Activated CD4-positive, alpha-beta T cell treated with anti-CD3 and anti-CD28 coated beads, Interleukin-2, Interleukin-4, amounts not matched to agents 100 ng/mL and 50 ng/mL, durations not matched to agents 16 hours and 8 hours (primary cell): ENCODE measurements at regions not wholly inside any gene's neighbourhood (a gene's known extent, or its start where the extent isn't known, plus 50 kb on each side); places are given as distances from the start of the nearest gene placed in this dataset.

ENCODE experiments used
- DNase-seq: peaks from one replicate; pipeline ENCODE4 v3.0.0-alpha.2; 2020; ENCODE audit warnings: low spot score

- no peak for DNase-seq
These were observed 75.7 kb upstream of the F3 start for GRCh38 chr1:94617134-94617805.

- no peak for DNase-seq
These were observed 74.9 kb upstream of the F3 start for GRCh38 chr1:94616506-94616905.

- DNase-seq, result no peak
These were observed 73.4 kb upstream of the F3 start for GRCh38 chr1:94614996-94615395.

GRCh38 chr1:94614168-94614815, 72.7 kb upstream of the F3 start:
- DNase-seq, result no peak

- no peak for DNase-seq
These were observed 71.1 kb upstream of the F3 start for GRCh38 chr1:94612525-94613204.

GRCh38 chr1:94611681-94612475, 70.3 kb upstream of the F3 start:
- no peak for DNase-seq

GRCh38 chr1:94609619-94610018, 68.1 kb upstream of the F3 start:
- DNase-seq, result no peak

GRCh38 chr1:94608852-94609530, 67.4 kb upstream of the F3 start:
- no peak for DNase-seq

- no peak for DNase-seq
These were observed 66.7 kb upstream of the F3 start for GRCh38 chr1:94608142-94608851.

GRCh38 chr1:94607398-94607797, 65.8 kb upstream of the F3 start:
- DNase-seq, result no peak

- no peak for DNase-seq
These were observed 64.9 kb upstream of the F3 start for GRCh38 chr1:94606471-94606870.

GRCh38 chr1:94603663-94604062, 62.1 kb upstream of the F3 start:
- DNase-seq, result no peak

- DNase-seq, result no peak
These were observed 61.5 kb upstream of the F3 start for GRCh38 chr1:94602802-94603625.

GRCh38 chr1:94602316-94602715, 60.8 kb upstream of the F3 start:
- DNase-seq, result peak; percentile 36

GRCh38 chr1:94600556-94600955, 59.0 kb upstream of the F3 start:
- no peak for DNase-seq

GRCh38 chr1:94599095-94599813, 57.7 kb upstream of the F3 start:
- no peak for DNase-seq

GRCh38 chr1:94597701-94598100, 56.1 kb upstream of the F3 start:
- DNase-seq, result no peak

GRCh38 chr1:94596260-94596659, 54.7 kb upstream of the F3 start:
- DNase-seq, result no peak

- DNase-seq, result no peak
These were observed 54.1 kb upstream of the F3 start for GRCh38 chr1:94595658-94596057.

GRCh38 chr1:94593611-94594010, 52.1 kb upstream of the F3 start:
- no peak for DNase-seq
